Breast epithelium (tissue), 3 donors: ENCODE measurements at regions not wholly inside any gene's neighbourhood (a gene's known extent, or its start where the extent isn't known, plus 50 kb on each side); places are given as distances from the start of the nearest gene placed in this dataset.

ENCODE experiments used
- CTCF ChIP-seq, 3 donors: fragments of 450-650 bp; IDR thresholded peaks; one replicate each; pipeline ENCODE4 v1.5.1; 2016 to 2017; ENCODE audit warnings: antibody characterized with exemption in 3 of 3, mild to moderate bottlenecking in 3 of 3, moderate library complexity in 3 of 3
- POLR2A ChIP-seq: fragments of 450-650 bp; IDR thresholded peaks from one replicate; pipeline ENCODE4 v1.6.1; 2016; ENCODE audit warnings: antibody characterized with exemption, mild to moderate bottlenecking, moderate library complexity
- POLR2AphosphoS5 ChIP-seq, 3 donors: sonication (generic); formaldehyde crosslinking; IDR thresholded peaks; one replicate each; pipeline ENCODE4 v1.6.1; 2017; ENCODE audit warnings: antibody characterized with exemption in 3 of 3

GRCh38 chr5:8034852-8035251 is 165.9 kb downstream of the MTRR start:
- TF ChIP-seq CTCF (IDR thresholded peaks at IDR 0.05) (no peak), POLR2A (no peak), POLR2AphosphoS5 (IDR thresholded peaks at IDR 0.05) (no peak)
